ENCODE measurements at regions not wholly inside any gene's neighbourhood (a gene's known extent, or its start where the extent isn't known, plus 50 kb on each side); places are given as distances from the start of the nearest gene placed in this dataset.

- DNase-seq (ENCODE audit: low read depth) = no peak
Measured at GRCh38 chr20:39630215-39630908, 668.2 kb downstream of the DHX35 start.

DNA sequence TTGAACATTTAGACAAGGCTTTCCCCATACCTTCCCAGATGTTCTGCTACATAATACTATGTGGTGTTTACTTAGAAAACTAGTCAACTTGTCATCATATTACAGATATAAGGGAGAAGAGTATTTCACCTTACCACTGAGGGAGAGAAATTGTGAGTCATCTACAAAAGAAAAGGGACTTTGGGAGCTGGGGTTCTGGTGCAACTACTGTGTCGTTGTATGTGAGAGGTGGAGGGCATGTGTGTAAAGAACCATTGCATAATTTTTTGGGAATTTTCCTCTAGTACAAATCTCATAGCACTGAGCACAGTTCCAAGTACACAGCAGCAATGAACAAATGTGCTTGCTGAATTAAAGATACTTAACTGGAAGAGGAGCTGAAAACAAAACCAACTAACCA lies 665.6 kb downstream of the DHX35 start:
- no peak for DNase-seq (ENCODE audit: low read depth)

GRCh38 chr20:39624316-39624715 lies 662.2 kb downstream of the DHX35 start:
- no peak for DNase-seq (ENCODE audit: low read depth)

DNA sequence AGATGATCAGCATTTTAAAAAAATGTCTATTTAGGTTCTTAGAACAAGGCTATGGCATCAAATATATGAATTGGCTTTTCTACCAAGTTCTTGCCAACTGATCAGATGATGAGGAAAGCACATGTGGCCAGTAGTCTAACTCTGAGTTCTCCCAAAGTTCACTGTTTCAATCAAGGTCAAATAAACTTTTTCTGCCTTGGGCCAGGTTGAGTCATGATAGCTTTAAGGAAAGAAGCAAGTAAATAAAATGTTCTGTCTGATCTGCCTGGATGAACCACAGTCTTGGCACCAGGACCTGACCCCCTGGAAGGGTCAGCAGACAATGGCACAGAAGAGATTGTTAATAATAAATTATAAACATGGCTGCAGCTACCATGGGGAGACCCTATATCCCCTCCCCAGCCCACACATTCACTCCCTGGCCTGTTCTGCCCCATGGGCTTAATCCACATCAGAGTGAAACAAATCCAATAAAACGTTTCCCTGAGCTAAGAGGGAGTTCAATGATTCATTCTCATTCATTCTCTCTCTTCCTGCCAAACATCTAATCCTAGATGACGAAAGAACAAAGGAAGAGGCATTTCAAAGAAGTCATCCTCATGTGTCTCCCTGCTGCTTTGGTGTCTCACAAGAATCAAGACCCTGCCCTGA lies 661.6 kb downstream of the DHX35 start:
- no peak for DNase-seq (ENCODE audit: low read depth)

GRCh38 chr20:39619271-39619785 lies 657.2 kb downstream of the DHX35 start:
- no peak for DNase-seq (ENCODE audit: low read depth)

DNA sequence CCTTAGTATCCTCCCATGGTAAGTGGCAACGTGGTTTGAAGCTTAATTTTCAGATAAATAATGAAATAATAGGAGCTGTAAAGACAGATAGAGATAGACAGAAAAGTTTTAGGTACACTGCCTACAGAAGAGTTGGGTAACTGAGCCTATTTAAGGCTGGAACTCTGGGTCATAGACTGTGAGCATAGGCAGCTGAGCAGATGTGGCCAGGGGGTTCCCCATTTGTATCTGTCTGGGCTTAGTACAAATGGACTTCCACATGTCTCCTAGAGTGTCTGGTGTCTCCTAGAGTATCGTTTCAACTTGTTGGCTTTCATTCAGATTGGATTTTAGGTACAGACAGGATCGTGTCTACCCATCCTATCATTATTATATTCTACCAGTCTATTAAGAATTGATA lies 649.8 kb downstream of the DHX35 start:
- no peak for DNase-seq (ENCODE audit: low read depth)

DNA sequence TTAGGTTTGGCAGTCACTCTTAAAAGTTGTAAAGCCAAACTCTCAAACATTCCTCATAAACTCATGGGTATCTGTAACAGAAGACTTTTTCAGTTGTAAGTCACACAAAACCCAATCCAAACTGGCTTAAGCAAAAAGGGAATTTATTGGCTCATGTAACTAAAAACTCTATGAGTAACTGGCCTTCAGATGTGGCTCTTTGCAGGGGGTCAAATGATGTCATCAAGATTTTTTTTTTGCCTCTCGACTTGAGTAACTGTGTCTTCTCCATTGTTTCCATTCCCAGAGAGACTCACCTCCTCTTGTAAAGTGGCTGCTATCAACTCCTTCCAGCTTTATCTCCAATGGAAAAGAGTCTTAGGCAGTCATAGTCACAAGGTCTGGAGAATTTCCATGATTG lies 645.0 kb downstream of the DHX35 start:
- DNase-seq (ENCODE audit: low read depth) = no peak

DNA sequence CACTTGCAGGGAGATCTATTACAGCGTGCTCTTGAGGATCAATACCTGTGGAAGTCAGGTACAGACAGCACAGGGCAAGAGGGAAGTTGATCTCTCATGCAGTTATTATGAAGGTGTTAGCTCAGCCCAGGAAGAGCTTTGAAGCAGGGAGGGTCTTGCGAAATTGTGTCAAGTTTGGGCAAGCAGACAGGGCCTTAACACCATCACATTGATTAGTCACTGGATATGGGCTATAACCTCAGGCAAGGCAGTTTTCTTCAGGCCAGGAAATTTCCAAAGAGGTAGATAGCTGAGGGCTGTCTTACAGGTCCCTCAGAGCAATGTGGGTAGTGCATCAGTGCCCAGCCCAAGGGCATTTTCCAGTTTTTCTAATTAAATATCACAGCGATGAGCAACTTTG lies 643.8 kb downstream of the DHX35 start:
- no peak for DNase-seq (ENCODE audit: low read depth)

DNA sequence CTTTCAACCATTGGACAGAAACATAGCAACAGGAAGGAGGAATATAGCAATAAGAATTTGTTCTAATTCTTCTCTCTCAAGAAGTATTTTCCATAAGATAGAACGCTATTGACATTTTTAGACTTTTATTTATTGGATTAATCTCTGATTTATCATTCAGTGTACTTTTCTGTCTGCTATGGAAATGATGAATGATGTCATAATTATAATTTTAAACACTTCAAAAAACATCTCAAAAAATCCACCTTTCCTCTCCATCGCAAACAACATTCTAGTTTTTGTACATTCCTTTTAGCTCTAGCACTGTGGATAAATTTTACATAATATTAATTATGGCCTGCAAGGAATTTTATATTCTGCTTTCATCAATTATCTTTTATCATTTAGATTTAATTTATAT lies 643.2 kb downstream of the DHX35 start:
- DNase-seq (ENCODE audit: low read depth) = no peak

GRCh38 chr20:39603219-39603618 lies 641.1 kb downstream of the DHX35 start:
- no peak for DNase-seq (ENCODE audit: low read depth)

- DNase-seq (ENCODE audit: low read depth) = no peak
Measured at GRCh38 chr20:39602649-39603048, 640.5 kb downstream of the DHX35 start.

GRCh38 chr20:39600871-39601270 lies 638.7 kb downstream of the DHX35 start:
- no peak for DNase-seq (ENCODE audit: low read depth)

DNA sequence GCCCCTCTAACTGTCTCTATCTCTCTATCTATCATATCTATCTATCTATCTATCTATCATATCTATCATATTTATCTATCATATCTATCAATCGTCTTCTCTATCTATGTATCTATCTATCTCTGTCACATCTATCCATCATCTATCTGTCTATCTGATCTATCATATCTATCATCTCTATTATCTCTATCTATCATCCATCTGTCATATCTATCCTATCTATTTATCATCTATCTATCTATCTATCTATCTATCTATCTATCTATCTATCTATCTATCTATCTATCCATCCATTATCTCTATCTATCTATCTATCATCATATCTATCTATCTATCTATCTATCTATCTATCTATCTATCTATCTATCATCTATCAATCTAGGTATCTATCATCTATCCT lies 638.0 kb downstream of the DHX35 start:
- no peak for DNase-seq (ENCODE audit: low read depth)

DNA sequence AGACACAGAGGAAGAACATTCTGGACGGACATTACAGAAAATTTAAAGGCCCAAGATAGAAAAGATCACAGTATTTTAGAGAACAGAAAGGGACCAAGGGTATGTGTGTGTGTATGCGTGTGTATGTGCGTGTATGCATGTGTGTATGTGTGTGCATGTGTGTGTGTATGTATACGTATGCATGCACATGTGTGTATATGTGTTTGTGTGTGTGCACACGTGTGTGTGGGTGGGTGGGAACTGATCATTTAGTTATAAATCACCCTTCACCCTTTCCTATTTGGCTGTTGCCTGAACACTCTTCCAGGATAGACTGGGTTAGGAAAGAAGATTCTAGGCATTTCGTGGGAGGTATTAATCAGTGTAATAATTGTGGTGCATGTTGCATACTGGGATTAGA lies 634.4 kb downstream of the DHX35 start:
- DNase-seq (ENCODE audit: low read depth) = no peak

DNA sequence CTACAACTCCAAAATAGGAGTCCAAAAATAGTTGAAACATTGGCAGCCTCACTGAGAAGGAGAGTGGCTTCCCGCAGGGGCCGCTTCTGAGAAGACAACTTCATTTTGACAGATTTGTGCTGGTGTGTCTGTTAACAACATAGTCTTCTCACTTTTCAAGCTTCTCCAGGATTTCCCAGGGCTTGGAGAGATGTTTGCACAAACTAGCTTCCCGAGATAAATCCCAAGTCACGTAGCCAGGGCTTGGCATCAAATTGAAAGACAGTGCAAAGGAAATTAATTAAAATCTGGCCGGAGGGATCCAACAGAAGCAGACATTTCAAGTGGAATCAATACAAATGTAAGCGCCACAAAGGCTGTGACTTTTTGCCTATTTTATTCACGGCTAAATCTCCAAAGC lies 630.2 kb downstream of the DHX35 start:
- no peak for DNase-seq (ENCODE audit: low read depth)

- no peak for DNase-seq (ENCODE audit: low read depth)
Measured at GRCh38 chr20:39588148-39588757, 626.1 kb downstream of the DHX35 start.

GRCh38 chr20:39581034-39581433 lies 618.9 kb downstream of the DHX35 start:
- no peak for DNase-seq (ENCODE audit: low read depth)

- DNase-seq (ENCODE audit: low read depth) = no peak
Measured at GRCh38 chr20:39576771-39577170, 614.6 kb downstream of the DHX35 start.

DNA sequence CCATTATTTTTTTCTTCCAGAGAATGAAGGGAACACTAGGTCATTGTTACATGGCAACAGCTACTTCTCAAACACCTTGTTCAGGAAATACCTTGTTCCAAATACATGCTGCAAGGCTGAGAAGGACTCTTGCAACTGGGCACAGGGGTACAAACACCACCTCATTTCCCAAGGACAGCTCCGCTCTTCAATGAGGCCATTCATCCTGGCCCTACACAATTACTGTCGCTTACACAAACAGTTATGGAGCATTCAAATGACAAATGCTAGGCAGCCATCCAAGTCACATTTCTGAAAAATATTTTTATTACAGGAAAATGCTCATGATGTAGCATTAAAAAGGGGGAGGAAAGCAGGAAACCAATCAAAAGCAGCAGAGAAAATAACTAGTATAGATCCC lies 611.9 kb downstream of the DHX35 start:
- no peak for DNase-seq (ENCODE audit: low read depth)

DNA sequence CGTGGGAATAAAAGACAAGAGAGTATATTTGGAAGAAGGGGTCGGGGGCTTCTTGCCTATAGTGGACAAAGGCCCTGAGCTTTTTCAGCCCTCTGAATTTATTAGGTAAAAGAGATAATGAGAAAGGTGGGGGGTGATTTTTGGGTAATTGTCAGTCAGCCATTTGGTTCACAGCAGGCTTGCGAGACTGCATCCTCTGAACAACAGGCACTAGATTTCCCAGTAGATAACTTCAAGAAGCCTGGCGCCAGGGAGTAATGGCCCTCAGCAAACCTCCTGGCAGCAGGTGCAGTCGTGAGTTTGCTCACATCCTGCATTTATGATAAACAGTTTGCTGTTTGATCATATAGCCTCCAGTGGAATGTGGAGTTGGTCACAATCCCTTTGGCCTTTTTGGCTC lies 609.0 kb downstream of the DHX35 start:
- no peak for DNase-seq (ENCODE audit: low read depth)

DNA sequence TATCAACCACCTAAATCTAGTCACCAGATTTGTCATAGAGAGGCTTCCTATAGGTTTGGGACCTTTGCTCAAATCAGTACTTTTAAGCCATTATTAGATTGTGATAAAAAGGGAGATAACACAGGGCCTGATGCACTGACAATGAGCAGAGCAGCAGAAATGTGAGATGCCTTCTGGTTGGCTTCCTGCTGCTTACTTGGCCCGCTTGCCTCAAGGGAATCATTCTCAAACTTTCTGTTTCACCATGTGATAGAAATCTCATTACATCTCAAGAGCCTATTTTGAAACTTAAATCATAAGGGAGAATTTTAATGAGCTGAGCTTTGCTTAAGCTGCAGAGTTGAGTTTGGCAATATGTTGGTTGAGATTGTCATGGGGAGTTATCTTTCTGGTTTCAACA lies 606.0 kb downstream of the DHX35 start:
- no peak for DNase-seq (ENCODE audit: low read depth)

- DNase-seq (ENCODE audit: low read depth) = no peak
Measured at GRCh38 chr20:39563349-39563748, 601.2 kb downstream of the DHX35 start.

DNA sequence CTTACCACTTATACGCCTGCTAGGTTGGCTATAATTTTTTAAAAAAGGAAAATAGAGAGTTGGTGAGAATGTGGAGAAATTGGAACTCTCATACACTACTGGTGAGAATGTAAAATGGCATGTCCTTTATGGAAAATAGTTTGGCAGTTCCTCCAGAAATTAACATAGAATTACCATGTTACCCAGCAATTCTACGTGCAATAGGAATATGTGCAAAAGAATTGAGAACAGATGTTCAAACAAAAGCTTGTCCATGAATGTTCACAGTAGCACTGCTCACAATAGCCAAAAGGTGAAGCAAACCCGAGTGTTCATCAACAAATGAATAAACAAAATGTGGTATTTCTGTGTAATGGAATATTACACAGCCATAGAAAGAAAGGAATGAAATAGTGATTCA lies 592.2 kb downstream of the DHX35 start:
- no peak for DNase-seq (ENCODE audit: low read depth)
